Endothelial cell (in vitro differentiated cells): ENCODE measurements at regions not wholly inside any gene's neighbourhood (a gene's known extent, or its start where the extent isn't known, plus 50 kb on each side); places are given as distances from the start of the nearest gene placed in this dataset.

Experiments used
- DNase-seq: peaks from one replicate; pipeline ENCODE4 v3.0.0; 2021; ENCODE audit warnings: low spot score
- H3K27ac Mint-ChIP-seq: one replicate; pipeline ENCODE4 v1.8.0; 2021; ENCODE audit warnings: mixed read lengths, inconsistent platforms; ENCODE audit not compliant: unreplicated experiment
- H3K27me3 Mint-ChIP-seq: one replicate; pipeline ENCODE4 v1.8.0; 2021; ENCODE audit warnings: mild to moderate bottlenecking, moderate library complexity, mixed read lengths, inconsistent platforms; ENCODE audit not compliant: unreplicated experiment
- H3K36me3 Mint-ChIP-seq: one replicate; pipeline ENCODE4 v1.8.0; 2021; ENCODE audit warnings: mild to moderate bottlenecking, low read depth, mixed read lengths, inconsistent platforms; ENCODE audit not compliant: unreplicated experiment
- H3K4me1 Mint-ChIP-seq: one replicate; pipeline ENCODE4 v1.8.0; 2021; ENCODE audit warnings: mild to moderate bottlenecking, mixed read lengths, inconsistent platforms; ENCODE audit not compliant: unreplicated experiment
- H3K4me3 Mint-ChIP-seq: one replicate; pipeline ENCODE4 v1.8.0; 2021; ENCODE audit warnings: mild to moderate bottlenecking, mixed read lengths, inconsistent platforms; ENCODE audit not compliant: unreplicated experiment
- H3K9me3 Mint-ChIP-seq: one replicate; pipeline ENCODE4 v1.8.0; 2021; ENCODE audit warnings: mixed read lengths, inconsistent platforms; ENCODE audit not compliant: unreplicated experiment
- CTCF ChIP-seq: fragments of 200-600 bp; sonication (generic); IDR thresholded peaks from one replicate; pipeline ENCODE4 v1.5.0; 2021; ENCODE audit warnings: antibody characterized with exemption; ENCODE audit not compliant: unreplicated experiment

DNA sequence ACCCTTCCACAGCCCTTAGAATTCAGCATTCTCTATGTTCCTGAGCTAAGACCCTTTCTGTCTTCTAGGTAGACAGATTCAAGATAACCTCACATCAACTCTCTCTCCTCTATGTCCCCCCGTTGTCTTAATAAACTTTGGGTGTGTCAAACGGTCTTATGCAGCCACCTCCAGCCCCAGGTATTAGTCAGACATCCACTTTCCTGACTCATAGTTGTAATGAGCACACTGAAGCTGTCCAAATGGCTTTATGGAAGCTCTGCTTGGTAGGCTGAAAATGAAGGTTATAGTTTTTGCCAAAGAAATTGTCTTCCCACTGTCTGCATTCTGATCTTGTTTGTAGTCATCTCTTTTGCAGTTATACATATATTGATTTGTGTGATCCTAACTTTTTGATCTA, 482.0 kb downstream of the RMST start:
- no peak overlapping the region for H3K27ac Mint-ChIP-seq
- no peak for DNase-seq
- no peaks in the 10 kb centered on the region for H3K4me1 Mint-ChIP-seq
- H3K27me3 Mint-ChIP-seq, result no peaks in the 10 kb centered on the region
- H3K4me3 Mint-ChIP-seq, result no peak overlapping the region
- no peaks in the 10 kb centered on the region for H3K36me3 Mint-ChIP-seq
- no peak for TF ChIP-seq CTCF
- H3K9me3 Mint-ChIP-seq, result no peaks in the 10 kb centered on the region

DNA sequence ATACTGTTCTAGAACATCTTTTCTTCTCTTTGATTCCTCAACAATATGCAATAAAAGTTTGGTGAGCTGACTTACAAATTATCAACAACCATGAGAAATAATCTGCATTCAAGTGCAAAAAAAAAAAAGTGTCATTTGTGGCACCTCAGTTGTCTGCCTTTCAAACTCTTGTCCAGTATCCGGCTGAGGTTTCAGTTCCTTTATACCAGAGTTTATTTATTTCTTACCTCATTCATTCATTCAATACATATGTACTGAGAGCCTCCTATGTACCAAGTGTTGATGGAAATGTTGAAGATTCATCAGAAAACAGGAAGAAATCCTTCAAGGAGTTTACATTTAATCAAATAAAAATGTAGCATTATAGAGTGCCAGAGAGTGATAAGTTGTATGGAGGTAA, 484.1 kb downstream of the RMST start:
- no peaks in the 10 kb centered on the region for H3K9me3 Mint-ChIP-seq
- H3K27me3 Mint-ChIP-seq, result no peaks in the 10 kb centered on the region
- H3K36me3 Mint-ChIP-seq, result no peaks in the 10 kb centered on the region
- no peaks in the 10 kb centered on the region for H3K4me1 Mint-ChIP-seq
- DNase-seq, result no peak
- no peak for TF ChIP-seq CTCF
- H3K4me3 Mint-ChIP-seq, result no peak overlapping the region
- H3K27ac Mint-ChIP-seq, result no peak overlapping the region

DNA sequence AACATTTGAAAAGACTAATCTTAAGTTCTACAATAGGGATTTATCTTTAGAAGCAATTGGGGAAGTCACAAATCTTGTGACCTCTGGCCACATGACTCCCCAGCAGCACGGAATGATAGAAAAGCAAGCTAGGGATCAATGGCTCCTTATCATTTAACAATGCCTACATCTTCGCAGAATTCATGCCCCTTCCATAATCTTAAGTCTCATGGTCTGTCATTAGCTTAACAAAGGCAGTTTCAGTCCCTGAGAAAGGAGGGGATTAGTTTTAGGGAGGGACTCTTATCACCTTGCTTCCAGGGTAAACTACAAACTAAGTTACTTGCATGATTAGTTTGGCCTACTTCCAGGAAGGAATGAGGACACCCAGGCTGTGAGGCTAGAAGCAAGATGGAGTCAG, 486.0 kb downstream of the RMST start:
- TF ChIP-seq CTCF, result no peak
- no peak for DNase-seq
- no peak overlapping the region for H3K27ac Mint-ChIP-seq
- H3K4me3 Mint-ChIP-seq, result no peak overlapping the region
- no peaks in the 10 kb centered on the region for H3K9me3 Mint-ChIP-seq
- no peaks in the 10 kb centered on the region for H3K27me3 Mint-ChIP-seq
- no peaks in the 10 kb centered on the region for H3K4me1 Mint-ChIP-seq
- no peaks in the 10 kb centered on the region for H3K36me3 Mint-ChIP-seq

GRCh38 chr12:97951239-97951638, 488.6 kb downstream of the RMST start:
- Mint-ChIP-seq H3K4me1 (no peaks in the 10 kb centered on the region), H3K9me3 (no peaks in the 10 kb centered on the region), H3K4me3 (no peak overlapping the region), H3K27me3 (no peaks in the 10 kb centered on the region), H3K36me3 (no peaks in the 10 kb centered on the region), H3K27ac (no peak overlapping the region)
- no peak for DNase-seq
- TF ChIP-seq CTCF, result no peak

GRCh38 chr12:97951717-97952116, 489.1 kb downstream of the RMST start:
- no peaks in the 10 kb centered on the region for H3K9me3 Mint-ChIP-seq
- H3K27ac Mint-ChIP-seq, result no peak overlapping the region
- H3K36me3 Mint-ChIP-seq, result no peaks in the 10 kb centered on the region
- H3K27me3 Mint-ChIP-seq, result no peaks in the 10 kb centered on the region
- H3K4me3 Mint-ChIP-seq, result no peak overlapping the region
- no peak for DNase-seq
- no peak for TF ChIP-seq CTCF
- no peaks in the 10 kb centered on the region for H3K4me1 Mint-ChIP-seq
